IPS-18c (cell line): ENCODE measurements at regions not wholly inside any gene's neighbourhood (a gene's known extent, or its start where the extent isn't known, plus 50 kb on each side); places are given as distances from the start of the nearest gene placed in this dataset.

Experiments used
- H3K4me3 ChIP-seq: 2 replicates; pipeline ENCODE4 v1.7.0; 2013; ENCODE audit warnings: low read depth, mild to moderate bottlenecking, low read length, moderate library complexity; ENCODE audit not compliant: insufficient read depth
- H3K9me3 ChIP-seq: one replicate; pipeline ENCODE4 v1.6.1; 2013; ENCODE audit warnings: mild to moderate bottlenecking, low read length, moderate library complexity; ENCODE audit not compliant: control insufficient read depth, insufficient read depth

- H3K9me3 ChIP-seq = peaks cover 2% of the 10 kb centered on the region
- no peak overlapping the region for H3K4me3 ChIP-seq
Observed at GRCh38 chr22:49189871-49190270, 637.8 kb downstream of the BRD1 start.

- Histone ChIP-seq H3K4me3 (no peak overlapping the region; the same call in 1 of the 2 replicates), H3K9me3 (peaks cover 2% of the 10 kb centered on the region)
Observed at GRCh38 chr22:49188591-49188990, 639.1 kb downstream of the BRD1 start.

GRCh38 chr22:49188091-49188490 is 639.6 kb downstream of the BRD1 start:
- peaks cover 2% of the 10 kb centered on the region for H3K9me3 ChIP-seq

GRCh38 chr22:49186762-49187161 is 640.9 kb downstream of the BRD1 start:
- H3K4me3 ChIP-seq = no peak overlapping the region
- peaks cover under 1% of the 10 kb centered on the region for H3K9me3 ChIP-seq

More at GRCh38 chr22:49188091-49188490, 639.6 kb downstream of the BRD1 start:
- no peak overlapping the region; the same call in 1 of the 2 replicates for H3K4me3 ChIP-seq

GRCh38 chr22:49186293-49186692 is 641.4 kb downstream of the BRD1 start:
- Histone ChIP-seq H3K4me3 (no peak overlapping the region), H3K9me3 (no peaks in the 10 kb centered on the region)

- no peak overlapping the region for H3K4me3 ChIP-seq
- no peaks in the 10 kb centered on the region for H3K9me3 ChIP-seq
Observed at GRCh38 chr22:49185312-49185969, 642.2 kb downstream of the BRD1 start.

- H3K4me3 ChIP-seq = no peak overlapping the region
- H3K9me3 ChIP-seq = no peaks in the 10 kb centered on the region
Observed at GRCh38 chr22:49184736-49185135, 642.9 kb downstream of the BRD1 start.

- no peaks in the 10 kb centered on the region for H3K9me3 ChIP-seq
Observed at GRCh38 chr22:49183826-49184216, 643.9 kb downstream of the BRD1 start.

GRCh38 chr22:49183208-49183825 is 644.4 kb downstream of the BRD1 start:
- no peak overlapping the region for H3K4me3 ChIP-seq
- no peaks in the 10 kb centered on the region for H3K9me3 ChIP-seq

More at GRCh38 chr22:49183826-49184216, 643.9 kb downstream of the BRD1 start:
- no peak overlapping the region for H3K4me3 ChIP-seq

- H3K4me3 ChIP-seq = no peak overlapping the region
- H3K9me3 ChIP-seq = no peaks in the 10 kb centered on the region
Observed at GRCh38 chr22:49182416-49182815, 645.3 kb downstream of the BRD1 start.

GRCh38 chr22:49181942-49182341 is 645.7 kb downstream of the BRD1 start:
- Histone ChIP-seq H3K4me3 (no peak overlapping the region), H3K9me3 (no peaks in the 10 kb centered on the region)

GRCh38 chr22:49181431-49181830 is 646.2 kb downstream of the BRD1 start:
- H3K4me3 ChIP-seq = no peak overlapping the region
- H3K9me3 ChIP-seq = no peaks in the 10 kb centered on the region

GRCh38 chr22:49180683-49181024 is 647.0 kb downstream of the BRD1 start:
- no peaks in the 10 kb centered on the region for H3K9me3 ChIP-seq
- H3K4me3 ChIP-seq = no peak overlapping the region

GRCh38 chr22:49179886-49180682 is 647.6 kb downstream of the BRD1 start:
- H3K4me3 ChIP-seq = no peak overlapping the region; the same call in 1 of the 2 replicates
- H3K9me3 ChIP-seq = no peaks in the 10 kb centered on the region

GRCh38 chr22:49179175-49179574 is 648.5 kb downstream of the BRD1 start:
- Histone ChIP-seq H3K4me3 (no peak overlapping the region), H3K9me3 (no peaks in the 10 kb centered on the region)

- Histone ChIP-seq H3K9me3 (no peaks in the 10 kb centered on the region), H3K4me3 (no peak overlapping the region)
Observed at GRCh38 chr22:49178246-49179005, 649.2 kb downstream of the BRD1 start.

GRCh38 chr22:49177666-49178065 is 650.0 kb downstream of the BRD1 start:
- Histone ChIP-seq H3K4me3 (no peak overlapping the region), H3K9me3 (no peaks in the 10 kb centered on the region)
